HCT116 (cell line): ENCODE measurements at regions not wholly inside any gene's neighbourhood (a gene's known extent, or its start where the extent isn't known, plus 50 kb on each side); places are given as distances from the start of the nearest gene placed in this dataset.

ENCODE experiments used
- ATAC-seq: fragments of 200-7000 bp; cut with Tn5 transposase; 2 replicates; pipeline ENCODE4 v1.9.1; 2020; ENCODE audit warnings: mild to moderate bottlenecking, moderate library complexity
- BruUV-seq: library from RNA; stranded (reverse); fragments of 400-500 nt; replicated peaks from 2 replicates; lab custom pipeline; 2021; lab: Mats Ljungman, UMichigan
- CTCF ChIA-PET: fragments of 300-600 bp; sonication (Branson Sonifier 250); formaldehyde crosslinking; loops from one replicate; lab custom pipeline; 2021; ENCODE audit warnings: antibody characterized with exemption; lab: Charles Lee
- POLR2A ChIA-PET: fragments of 300-600, 350-600 bp; sonication (Branson Sonifier 250); formaldehyde crosslinking; loops from one replicate; lab custom pipeline; 2021; ENCODE audit warnings: antibody characterized with exemption; lab: Charles Lee
- RAD21 ChIA-PET, 2 experiments: fragments of 300-600 bp; sonication (Branson Sonifier 250); formaldehyde crosslinking; loops; one replicate each; lab custom pipeline; 2023; ENCODE audit warnings: low total read pairs in 2 of 2; ENCODE audit not compliant: uncharacterized antibody in 2 of 2, unreplicated experiment in 2 of 2, low non-redundant PET in 1 of 2; lab: Charles Lee
- DNase-seq: peaks from one replicate; pipeline ENCODE4 v3.0.0-alpha.2; 2010; ENCODE audit warnings: low read depth, low spot score
- H2AFZ ChIP-seq: fragments of 200-600 bp; shearing (Covaris generic), sonication (generic); 2 replicates; pipeline ENCODE4 v1.6.1; 2017; ENCODE audit warnings: low read depth, mixed run types, mixed read lengths, antibody characterized with exemption, low read length; ENCODE audit not compliant: poor library complexity, severe bottlenecking
- H3K27ac ChIP-seq: 2 replicates; pipeline ENCODE4 v1.5.1; 2012; ENCODE audit warnings: low read depth, low read length
- H3K27me3 ChIP-seq: fragments of 200-600 bp; sonication (generic); 2 replicates; pipeline ENCODE4 v1.6.1; 2016; ENCODE audit warnings: mixed run types, low read length, mixed read lengths; ENCODE audit not compliant: insufficient read depth
- H3K36me3 ChIP-seq, 2 experiments: fragments of 200-500 bp in 1 of 2; fragments of 200-600 bp in 1 of 2; sonication (Bioruptor generic) in 1 of 2; sonication (generic) in 1 of 2; 2 replicates each; pipeline versions ENCODE4 v1.5.1 to v1.6.1; 2014 to 2016; ENCODE audit warnings: low read length in 2 of 2, inconsistent platforms in 1 of 2, mixed read lengths in 1 of 2, mixed run types in 1 of 2; ENCODE audit not compliant: insufficient read depth in 2 of 2, control insufficient read depth in 1 of 2
- H3K4me1 ChIP-seq, 2 experiments: fragments of 200-600 bp in 1 of 2; sonication (generic) in 1 of 2; 2 replicates each; pipeline versions ENCODE4 v1.5.1 to v1.6.1; 2012 to 2017; ENCODE audit warnings: low read length in 2 of 2, inconsistent platforms in 1 of 2, mild to moderate bottlenecking in 1 of 2, mixed read lengths in 1 of 2, mixed run types in 1 of 2, moderate library complexity in 1 of 2; ENCODE audit not compliant: insufficient read depth in 2 of 2, control insufficient read depth in 1 of 2
- H3K4me2 ChIP-seq: fragments of 200-600 bp; sonication (generic); 2 replicates; pipeline ENCODE4 v1.6.1; 2017; ENCODE audit warnings: mixed run types, low read length, mixed read lengths
- H3K4me3 ChIP-seq, 2 experiments: fragments of 200-600 bp in 1 of 2; sonication (generic) in 1 of 2; replicated peaks in 1 of 2; 2 replicates each; pipeline ENCODE4 v1.5.1; 2011 to 2016; ENCODE audit warnings: low read length in 2 of 2, control low read depth in 1 of 2, low read depth in 1 of 2, mild to moderate bottlenecking in 1 of 2, mixed read lengths in 1 of 2, mixed run types in 1 of 2
- H3K79me2 ChIP-seq: fragments of 200-600 bp; sonication (generic); 2 replicates; pipeline ENCODE4 v1.6.1; 2017; ENCODE audit warnings: mild to moderate bottlenecking, mixed run types, low read length, moderate library complexity, mixed read lengths; ENCODE audit not compliant: insufficient read depth
- H3K9ac ChIP-seq: fragments of 200-600 bp; sonication (generic); 2 replicates; pipeline ENCODE4 v1.6.1; 2016; ENCODE audit warnings: low read length, mixed read lengths
- H3K9me2 ChIP-seq: fragments of 200-600 bp; sonication (generic), shearing (Covaris generic); 2 replicates; pipeline ENCODE4 v1.6.1; 2017; ENCODE audit warnings: mixed run types, mild to moderate bottlenecking, moderate library complexity; ENCODE audit not compliant: insufficient read depth
- H3K9me3 ChIP-seq, 2 experiments: fragments of 200-500 bp in 1 of 2; fragments of 200-600 bp in 1 of 2; sonication (Bioruptor generic) in 1 of 2; sonication (generic) in 1 of 2; 2 replicates each; pipeline ENCODE4 v1.6.1; 2014 to 2017; ENCODE audit warnings: low read length in 2 of 2, mixed read lengths in 2 of 2, inconsistent platforms in 1 of 2, low read depth in 1 of 2, mild to moderate bottlenecking in 1 of 2, mixed run types in 1 of 2, moderate library complexity in 1 of 2; ENCODE audit not compliant: control insufficient read depth in 1 of 2, insufficient read depth in 1 of 2
- H4K20me1 ChIP-seq: fragments of 200-600 bp; sonication (generic), shearing (Covaris generic); 2 replicates; pipeline ENCODE4 v1.6.1; 2017; ENCODE audit warnings: mixed run types, mild to moderate bottlenecking, moderate library complexity; ENCODE audit not compliant: insufficient read depth
- CBX3 ChIP-seq: IDR thresholded peaks from 2 replicates; pipeline ENCODE4 v1.6.1; 2012; ENCODE audit warnings: low read depth
- CEBPB ChIP-seq: IDR thresholded peaks from 2 replicates; pipeline ENCODE4 v1.6.1; 2012; ENCODE audit warnings: low read depth
- ELF1 ChIP-seq: IDR thresholded peaks from 2 replicates; pipeline ENCODE4 v1.6.1; 2012; ENCODE audit warnings: low read depth, borderline replicate concordance
- EZH2phosphoT487 ChIP-seq: fragments of 200-600 bp; IDR thresholded peaks from 2 replicates; pipeline ENCODE4 v1.6.1; 2018; ENCODE audit warnings: antibody characterized with exemption, borderline replicate concordance
- FOSL1 ChIP-seq: IDR thresholded peaks from 2 replicates; pipeline ENCODE4 v1.6.1; 2012; ENCODE audit warnings: low read depth
- JUND ChIP-seq: IDR thresholded peaks from 2 replicates; pipeline ENCODE4 v1.6.1; 2012
- POLR2A ChIP-seq: IDR thresholded peaks from 2 replicates; pipeline ENCODE4 v1.7.0; 2011; ENCODE audit warnings: borderline replicate concordance; ENCODE audit not compliant: insufficient read depth, insufficient read length; ENCODE audit errors: extremely low read depth
- RAD21 ChIP-seq: IDR thresholded peaks from 2 replicates; pipeline ENCODE4 v1.6.1; 2012; ENCODE audit warnings: low read depth, mild to moderate bottlenecking
- SIN3A ChIP-seq: IDR thresholded peaks from 2 replicates; pipeline ENCODE4 v1.6.1; 2012; ENCODE audit warnings: low read depth
- SRF ChIP-seq: IDR thresholded peaks from 2 replicates; pipeline ENCODE4 v1.6.1; 2012; ENCODE audit warnings: low read depth
- TCF7L2 ChIP-seq: IDR thresholded peaks from 2 replicates; pipeline ENCODE4 v1.7.0; 2011; ENCODE audit warnings: borderline replicate concordance, inconsistent platforms; ENCODE audit not compliant: insufficient read depth, insufficient read length; ENCODE audit errors: extremely low read depth
- YY1 ChIP-seq: IDR thresholded peaks from 2 replicates; pipeline ENCODE4 v1.6.1; 2011; ENCODE audit warnings: low read length, low read depth, moderate library complexity, mild to moderate bottlenecking; ENCODE audit not compliant: insufficient replicate concordance; ENCODE audit errors: extremely low read depth
- ZNF274 ChIP-seq: fragments of 200-500 bp; sonication (Bioruptor generic); IDR thresholded peaks from 2 replicates; pipeline ENCODE4 v1.6.1; 2014; ENCODE audit warnings: mild to moderate bottlenecking, low read depth, low read length, inconsistent platforms
- intact Hi-C: fragments of 100-400 bp; cut with micrococcal nuclease; formaldehyde crosslinking; loops from 2 replicates; pipeline ENCODE4 v1.10.0; 2022
- TF ChIP-seq, protein P1 (sequence below): IDR thresholded peaks from 2 replicates; pipeline ENCODE4 v1.6.1; 2012; ENCODE audit warnings: low read depth
- TF ChIP-seq, protein P2 (sequence below), 3 experiments: fragments of 200-600 bp in 1 of 3; sonication (generic) in 1 of 3; IDR thresholded peaks in 2 of 3; conservative IDR thresholded peaks in 1 of 3; 2 replicates each; pipeline ENCODE4 v1.5.1; 2012 to 2017; ENCODE audit warnings: low read depth in 2 of 3, low read length in 2 of 3, antibody characterized with exemption in 1 of 3, borderline replicate concordance in 1 of 3, control low read depth in 1 of 3, mild to moderate bottlenecking in 1 of 3, mixed read lengths in 1 of 3, mixed run types in 1 of 3, moderate library complexity in 1 of 3; ENCODE audit not compliant: insufficient read depth in 1 of 3
- TF ChIP-seq, protein P3 (sequence below): IDR thresholded peaks from 2 replicates; pipeline ENCODE4 v1.6.1; 2012
- TF ChIP-seq, protein P4 (sequence below): IDR thresholded peaks from 2 replicates; pipeline ENCODE4 v1.6.1; 2012

DNA sequence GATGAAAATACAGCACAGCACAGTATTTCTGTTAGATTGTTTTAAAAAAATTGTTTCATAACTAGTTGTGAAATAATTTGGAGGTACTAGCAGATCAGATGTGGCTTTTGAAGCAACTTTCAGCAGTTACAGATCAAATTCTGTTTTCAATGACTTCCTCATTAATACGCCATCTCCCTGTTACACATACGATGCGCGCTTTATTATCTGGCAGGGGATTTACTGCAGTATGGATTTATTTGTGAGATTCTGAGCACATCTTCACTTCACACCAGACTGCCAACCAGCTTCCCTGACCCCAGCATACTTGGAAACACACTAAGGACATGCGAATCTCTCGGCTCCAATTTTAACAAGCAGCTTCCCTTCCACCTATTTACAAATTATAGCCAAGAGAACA, 235.5 kb upstream of the DIAPH2 start:
- Histone ChIP-seq H3K4me3 (no peak overlapping the region), H3K79me2 (no peaks in the 10 kb centered on the region), H3K4me1 (no peaks in the 10 kb centered on the region), H3K9me2 (no peaks in the 10 kb centered on the region), H3K27ac (no peak overlapping the region), H3K36me3 (no peaks in the 10 kb centered on the region), H3K9me3 (no peaks in the 10 kb centered on the region), H2AFZ (no peak overlapping the region), H3K4me2 (no peak overlapping the region), H3K9ac (no peak overlapping the region), H3K27me3 (no peaks in the 10 kb centered on the region), H4K20me1 (no peaks in the 10 kb centered on the region)
- intact Hi-C loops = no loop called here
- no peak for DNase-seq
- POLR2A ChIA-PET = no interaction called here
- RAD21 ChIA-PET = no interaction called here
- CTCF ChIA-PET = no interaction called here
- no peak for ATAC-seq
- no peak for TF ChIP-seq ZNF274
- TF ChIP-seq SIN3A = no peak
- TF ChIP-seq CBX3 = no peak
- TF ChIP-seq, protein P1, sequence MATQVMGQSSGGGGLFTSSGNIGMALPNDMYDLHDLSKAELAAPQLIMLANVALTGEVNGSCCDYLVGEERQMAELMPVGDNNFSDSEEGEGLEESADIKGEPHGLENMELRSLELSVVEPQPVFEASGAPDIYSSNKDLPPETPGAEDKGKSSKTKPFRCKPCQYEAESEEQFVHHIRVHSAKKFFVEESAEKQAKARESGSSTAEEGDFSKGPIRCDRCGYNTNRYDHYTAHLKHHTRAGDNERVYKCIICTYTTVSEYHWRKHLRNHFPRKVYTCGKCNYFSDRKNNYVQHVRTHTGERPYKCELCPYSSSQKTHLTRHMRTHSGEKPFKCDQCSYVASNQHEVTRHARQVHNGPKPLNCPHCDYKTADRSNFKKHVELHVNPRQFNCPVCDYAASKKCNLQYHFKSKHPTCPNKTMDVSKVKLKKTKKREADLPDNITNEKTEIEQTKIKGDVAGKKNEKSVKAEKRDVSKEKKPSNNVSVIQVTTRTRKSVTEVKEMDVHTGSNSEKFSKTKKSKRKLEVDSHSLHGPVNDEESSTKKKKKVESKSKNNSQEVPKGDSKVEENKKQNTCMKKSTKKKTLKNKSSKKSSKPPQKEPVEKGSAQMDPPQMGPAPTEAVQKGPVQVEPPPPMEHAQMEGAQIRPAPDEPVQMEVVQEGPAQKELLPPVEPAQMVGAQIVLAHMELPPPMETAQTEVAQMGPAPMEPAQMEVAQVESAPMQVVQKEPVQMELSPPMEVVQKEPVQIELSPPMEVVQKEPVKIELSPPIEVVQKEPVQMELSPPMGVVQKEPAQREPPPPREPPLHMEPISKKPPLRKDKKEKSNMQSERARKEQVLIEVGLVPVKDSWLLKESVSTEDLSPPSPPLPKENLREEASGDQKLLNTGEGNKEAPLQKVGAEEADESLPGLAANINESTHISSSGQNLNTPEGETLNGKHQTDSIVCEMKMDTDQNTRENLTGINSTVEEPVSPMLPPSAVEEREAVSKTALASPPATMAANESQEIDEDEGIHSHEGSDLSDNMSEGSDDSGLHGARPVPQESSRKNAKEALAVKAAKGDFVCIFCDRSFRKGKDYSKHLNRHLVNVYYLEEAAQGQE = no peak
- no peak for TF ChIP-seq POLR2A
- TF ChIP-seq JUND = no peak
- no peak for TF ChIP-seq CEBPB
- TF ChIP-seq ELF1 = no peak
- no peak for TF ChIP-seq TCF7L2
- no peak for TF ChIP-seq FOSL1
- TF ChIP-seq, protein P2, sequence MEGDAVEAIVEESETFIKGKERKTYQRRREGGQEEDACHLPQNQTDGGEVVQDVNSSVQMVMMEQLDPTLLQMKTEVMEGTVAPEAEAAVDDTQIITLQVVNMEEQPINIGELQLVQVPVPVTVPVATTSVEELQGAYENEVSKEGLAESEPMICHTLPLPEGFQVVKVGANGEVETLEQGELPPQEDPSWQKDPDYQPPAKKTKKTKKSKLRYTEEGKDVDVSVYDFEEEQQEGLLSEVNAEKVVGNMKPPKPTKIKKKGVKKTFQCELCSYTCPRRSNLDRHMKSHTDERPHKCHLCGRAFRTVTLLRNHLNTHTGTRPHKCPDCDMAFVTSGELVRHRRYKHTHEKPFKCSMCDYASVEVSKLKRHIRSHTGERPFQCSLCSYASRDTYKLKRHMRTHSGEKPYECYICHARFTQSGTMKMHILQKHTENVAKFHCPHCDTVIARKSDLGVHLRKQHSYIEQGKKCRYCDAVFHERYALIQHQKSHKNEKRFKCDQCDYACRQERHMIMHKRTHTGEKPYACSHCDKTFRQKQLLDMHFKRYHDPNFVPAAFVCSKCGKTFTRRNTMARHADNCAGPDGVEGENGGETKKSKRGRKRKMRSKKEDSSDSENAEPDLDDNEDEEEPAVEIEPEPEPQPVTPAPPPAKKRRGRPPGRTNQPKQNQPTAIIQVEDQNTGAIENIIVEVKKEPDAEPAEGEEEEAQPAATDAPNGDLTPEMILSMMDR (IDR thresholded peaks at IDR 0.05 in 2 of 3, conservative IDR thresholded peaks at IDR 0.05 in 1 of 3; ENCODE audit: borderline replicate concordance in 1 of 3, insufficient read depth in 1 of 3, low read depth in 2 of 3, low read length in 2 of 3) = no peak
- TF ChIP-seq, protein P3, sequence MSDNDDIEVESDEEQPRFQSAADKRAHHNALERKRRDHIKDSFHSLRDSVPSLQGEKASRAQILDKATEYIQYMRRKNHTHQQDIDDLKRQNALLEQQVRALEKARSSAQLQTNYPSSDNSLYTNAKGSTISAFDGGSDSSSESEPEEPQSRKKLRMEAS = no peak
- no peak for TF ChIP-seq YY1
- no peak for TF ChIP-seq SRF
- no peak for TF ChIP-seq EZH2phosphoT487
- TF ChIP-seq, protein P4, sequence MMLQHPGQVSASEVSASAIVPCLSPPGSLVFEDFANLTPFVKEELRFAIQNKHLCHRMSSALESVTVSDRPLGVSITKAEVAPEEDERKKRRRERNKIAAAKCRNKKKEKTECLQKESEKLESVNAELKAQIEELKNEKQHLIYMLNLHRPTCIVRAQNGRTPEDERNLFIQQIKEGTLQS = no peak
- TF ChIP-seq RAD21 = no peak
- no TSS peak for BruUV-seq
